ENCODE measurements at regions not wholly inside any gene's neighbourhood (a gene's known extent, or its start where the extent isn't known, plus 50 kb on each side); places are given as distances from the start of the nearest gene placed in this dataset.

DNA sequence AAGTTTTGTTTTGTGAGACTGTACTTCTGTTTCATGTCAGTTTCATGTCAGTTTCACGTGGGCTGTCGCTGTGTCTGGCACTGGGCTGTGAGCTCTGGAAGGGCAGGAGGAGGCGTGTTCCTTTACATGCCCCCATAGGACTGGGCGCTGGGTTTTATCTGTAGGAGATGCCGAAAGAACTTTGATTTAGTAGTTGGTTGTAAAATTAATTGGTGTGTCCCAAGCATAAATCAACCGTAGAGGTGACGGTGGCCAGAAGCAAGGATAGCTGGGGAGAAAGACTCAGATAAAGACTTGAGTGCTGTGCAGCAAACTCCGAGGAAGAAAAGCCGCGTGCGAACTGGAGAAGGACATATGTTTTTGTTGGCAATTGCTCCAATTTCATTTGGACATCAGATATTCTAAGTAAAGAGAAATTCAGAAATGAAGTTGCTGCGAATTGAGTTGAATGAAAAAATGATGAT, 182.5 kb downstream of the VRK1 start:
- no peak for DNase-seq (ENCODE audit: low read depth in 2 of 2)

- no peak for DNase-seq (ENCODE audit: low read depth in 2 of 2)
Observed at GRCh38 chr14:96980835-96981234, 183.7 kb downstream of the VRK1 start.

GRCh38 chr14:96986256-96987085, 189.3 kb downstream of the VRK1 start:
- no peak for DNase-seq (ENCODE audit: low read depth in 2 of 2)

DNA sequence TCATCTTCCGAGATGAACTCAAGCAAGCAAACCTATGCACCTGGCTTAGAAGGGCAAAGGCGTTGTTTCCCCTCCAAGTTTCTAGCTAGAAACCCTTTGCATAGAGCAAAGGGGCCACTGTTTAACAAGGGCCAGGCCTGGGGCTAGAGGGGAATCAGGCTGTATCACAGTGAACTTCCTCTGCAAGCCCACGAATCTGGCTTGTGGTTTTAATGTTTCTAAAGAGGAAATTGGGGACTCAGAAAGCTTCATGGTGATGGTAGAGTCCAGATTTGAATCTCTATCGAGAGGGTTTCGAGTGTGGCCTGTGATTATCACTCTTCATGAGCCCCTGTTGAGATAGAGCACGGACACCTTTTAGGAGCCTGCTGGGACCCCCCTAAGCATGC, 189.9 kb downstream of the VRK1 start:
- DNase-seq (ENCODE audit: low read depth in 2 of 2), result no peak

GRCh38 chr14:96987771-96988170, 190.6 kb downstream of the VRK1 start:
- DNase-seq (ENCODE audit: low read depth in 2 of 2), result no peak

DNA sequence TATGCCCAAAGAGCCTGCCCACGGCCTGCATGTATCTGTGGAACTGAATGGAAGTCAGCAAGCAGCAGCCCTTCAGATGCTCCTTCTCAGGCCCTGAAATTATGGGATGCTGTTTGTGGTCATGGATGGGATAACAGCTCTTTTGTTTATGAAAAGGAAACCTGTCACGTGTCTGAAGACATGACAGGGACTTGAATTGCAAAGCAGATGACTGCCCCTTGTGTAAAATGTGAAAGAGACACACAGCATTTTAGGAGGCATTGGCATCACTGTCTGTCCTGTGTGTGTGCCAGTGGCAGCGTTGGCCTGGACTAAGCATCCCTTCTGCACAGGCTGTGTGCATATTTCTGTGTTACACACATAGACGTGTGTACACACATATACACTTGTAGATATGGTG, 192.1 kb downstream of the VRK1 start:
- DNase-seq (ENCODE audit: low read depth in 2 of 2), result no peak

DNA sequence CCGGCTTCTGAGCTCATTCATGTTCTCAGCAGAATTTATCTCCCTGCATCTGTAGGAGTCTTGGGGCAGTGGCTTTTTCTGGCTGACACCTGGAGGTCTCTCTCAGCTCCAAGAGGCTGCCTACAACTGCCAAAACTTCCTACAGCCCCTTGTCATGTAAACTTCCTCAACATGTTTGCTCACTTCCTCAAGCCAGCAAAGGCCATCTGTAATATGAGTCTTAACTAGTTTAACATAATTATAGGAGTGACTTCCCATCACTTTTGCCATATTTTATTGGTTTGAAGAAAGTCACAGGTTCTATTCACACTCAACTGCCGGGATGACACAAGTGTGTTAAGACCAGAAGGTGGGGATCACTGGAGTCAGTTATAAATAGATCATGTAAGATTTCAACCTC, 194.0 kb downstream of the VRK1 start:
- no peak for DNase-seq (ENCODE audit: low read depth in 2 of 2)

- DNase-seq (ENCODE audit: low read depth in 2 of 2), result no peak
Observed at GRCh38 chr14:96994999-96995398, 197.8 kb downstream of the VRK1 start.

DNA sequence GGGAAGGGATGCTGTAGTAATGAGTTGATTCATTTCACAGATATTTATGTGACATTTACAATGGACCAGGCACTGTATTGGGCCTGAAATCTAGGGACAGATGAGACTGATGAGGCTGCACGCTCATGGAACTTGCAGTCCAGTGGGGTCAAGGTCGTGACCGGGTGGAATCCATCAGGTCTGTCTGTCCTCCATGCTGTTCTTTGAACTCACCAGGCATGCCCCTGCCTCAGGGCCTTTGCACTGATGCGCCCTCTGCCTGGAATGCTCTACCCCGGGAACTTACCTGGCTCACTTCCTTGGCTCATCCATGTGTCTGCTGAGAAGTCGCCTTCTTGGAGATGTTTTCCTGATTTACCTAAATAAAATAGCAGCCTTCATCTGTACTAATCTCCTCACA, 200.1 kb downstream of the VRK1 start:
- no peak for DNase-seq (ENCODE audit: low read depth in 2 of 2)

DNA sequence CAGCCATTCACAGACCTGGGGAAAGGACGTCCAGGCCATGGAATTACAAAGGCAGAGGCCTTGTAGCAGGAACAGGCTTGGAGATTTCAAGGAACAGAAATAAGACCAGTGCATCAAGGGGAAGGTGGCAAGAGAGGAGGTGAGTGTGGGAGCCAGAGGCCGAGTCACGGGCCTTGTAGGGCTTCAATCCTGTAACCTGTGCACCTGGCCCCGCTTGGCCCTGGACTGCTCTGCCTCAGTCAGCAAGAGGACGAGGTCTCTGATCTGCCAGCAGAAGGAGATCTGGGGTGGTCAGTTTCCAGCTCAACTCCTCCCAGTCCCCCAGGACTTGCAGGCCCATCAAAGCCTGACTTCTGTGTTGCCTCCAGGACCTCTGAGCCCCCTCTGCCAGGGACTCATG, 200.8 kb downstream of the VRK1 start:
- DNase-seq (ENCODE audit: low read depth in 2 of 2), result no peak

DNA sequence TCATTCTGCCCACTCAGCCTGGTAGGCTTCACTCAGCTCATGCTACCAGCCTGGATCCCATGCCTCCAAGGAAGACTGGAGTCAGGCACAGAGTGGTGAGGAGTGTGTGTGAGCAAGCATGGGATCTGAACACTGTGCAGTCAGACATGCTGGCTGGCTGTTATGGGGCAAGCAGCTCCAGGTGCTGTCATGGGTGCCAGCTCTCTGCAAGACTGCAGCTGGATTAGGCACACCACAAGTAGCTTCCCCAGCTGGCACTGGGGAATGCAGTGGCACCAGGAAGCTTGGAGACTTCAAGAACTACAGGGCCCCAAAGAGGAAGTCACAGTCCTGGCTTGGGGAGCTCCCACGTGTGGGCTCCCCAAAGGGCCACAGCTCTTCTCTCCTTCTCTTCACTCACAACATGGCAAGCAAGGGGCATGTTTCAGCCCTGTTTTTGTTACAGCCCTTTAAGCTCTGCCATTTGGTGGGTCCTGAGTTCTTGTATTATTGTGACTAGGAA, 202.5 kb downstream of the VRK1 start:
- DNase-seq (ENCODE audit: low read depth in 2 of 2), result no peak

DNA sequence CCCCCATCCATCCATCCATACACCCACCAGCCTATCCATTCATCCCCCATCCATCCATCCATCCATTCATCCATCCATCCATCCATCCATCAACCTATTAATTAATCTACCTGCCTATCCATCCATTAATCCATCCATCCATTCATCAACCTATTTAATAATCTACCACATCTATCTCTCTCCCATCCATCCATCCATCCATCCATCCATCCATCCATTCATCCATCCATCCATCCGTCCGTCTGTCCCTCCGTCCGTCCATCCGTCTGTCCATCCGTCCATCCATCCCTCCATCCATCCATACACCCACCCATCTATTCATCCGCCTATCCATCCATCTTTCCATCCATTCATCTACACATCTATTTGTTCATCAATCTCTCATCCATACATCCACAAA, 205.3 kb downstream of the VRK1 start:
- no peak for DNase-seq (ENCODE audit: low read depth in 2 of 2)

DNA sequence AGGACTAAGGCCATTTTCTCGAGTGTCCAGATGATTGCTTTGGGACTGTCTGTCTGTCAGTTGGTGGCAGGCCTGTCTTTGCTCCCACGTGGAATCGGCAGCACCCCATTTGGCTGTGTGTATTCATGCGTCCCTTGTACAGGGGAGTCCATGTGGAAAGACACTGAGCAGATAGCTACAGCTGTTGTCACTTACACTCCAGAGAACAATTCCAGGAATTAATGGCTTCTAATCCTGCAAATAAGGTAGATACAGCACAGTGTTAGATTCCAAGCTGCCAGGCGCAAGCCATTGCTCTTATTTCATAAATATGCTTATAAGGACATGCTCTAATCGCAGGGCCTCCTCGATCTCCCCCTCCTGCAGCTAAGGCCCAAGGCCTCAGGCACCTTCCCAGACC, 208.8 kb downstream of the VRK1 start:
- no peak for DNase-seq (ENCODE audit: low read depth in 2 of 2)

DNA sequence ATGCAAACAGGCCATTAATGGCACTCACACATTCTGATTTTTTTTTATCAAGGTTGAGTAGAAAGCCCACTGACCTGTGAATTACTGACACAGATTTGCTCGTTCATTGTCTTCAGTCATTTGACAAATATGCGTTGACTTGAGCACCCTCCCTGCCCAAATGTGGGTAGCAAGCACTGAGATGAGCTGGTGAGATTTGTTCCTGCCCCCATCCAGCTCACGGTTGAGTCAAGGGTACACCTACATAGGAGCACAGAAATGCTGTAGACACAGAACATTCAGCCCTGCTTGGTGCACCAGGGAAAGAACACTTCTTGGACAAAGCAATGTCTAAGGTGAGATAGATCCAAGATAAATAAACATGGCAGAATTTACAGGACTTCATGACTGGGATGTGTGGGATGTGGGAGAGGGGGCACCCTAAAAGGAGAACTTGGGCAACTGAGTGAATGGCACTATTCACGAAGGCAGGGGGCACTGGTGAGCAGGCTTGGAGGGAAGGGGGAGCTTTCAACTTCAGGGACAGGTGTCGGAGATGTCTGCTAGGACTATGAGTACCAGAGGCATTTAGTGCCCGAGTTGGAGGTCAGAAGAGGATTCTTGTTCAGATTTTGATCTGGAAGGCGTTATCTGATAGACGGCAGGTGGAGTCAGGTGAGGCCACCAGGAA, 213.4 kb downstream of the VRK1 start:
- DNase-seq (ENCODE audit: low read depth in 2 of 2), result no peak

DNA sequence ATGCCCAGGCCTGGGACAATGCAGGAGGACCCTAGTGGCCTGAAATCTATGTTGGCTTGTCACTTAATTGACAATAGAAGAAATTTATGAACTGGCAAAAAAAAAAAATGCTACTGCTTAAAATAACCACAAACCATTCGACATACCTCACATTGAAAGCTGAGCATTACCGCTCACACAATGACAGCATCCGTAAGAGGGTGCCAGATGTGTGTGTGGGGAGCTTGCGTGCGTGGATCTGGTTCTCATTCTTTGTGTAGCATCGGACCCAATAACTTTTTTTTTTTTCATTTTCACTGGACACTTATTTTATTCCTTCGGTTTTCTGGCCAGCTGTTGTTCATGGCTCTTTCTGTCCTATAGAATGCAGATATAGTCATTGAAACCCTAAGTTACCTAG, 216.7 kb downstream of the VRK1 start:
- no peak for DNase-seq (ENCODE audit: low read depth in 2 of 2)

- no peak for DNase-seq (ENCODE audit: low read depth in 2 of 2)
Observed at GRCh38 chr14:97021001-97021400, 223.8 kb downstream of the VRK1 start.

GRCh38 chr14:97021571-97022168, 224.5 kb downstream of the VRK1 start:
- DNase-seq (ENCODE audit: low read depth in 2 of 2), result no peak

- no peak for DNase-seq (ENCODE audit: low read depth in 2 of 2)
Observed at GRCh38 chr14:97022741-97023140, 225.6 kb downstream of the VRK1 start.

DNA sequence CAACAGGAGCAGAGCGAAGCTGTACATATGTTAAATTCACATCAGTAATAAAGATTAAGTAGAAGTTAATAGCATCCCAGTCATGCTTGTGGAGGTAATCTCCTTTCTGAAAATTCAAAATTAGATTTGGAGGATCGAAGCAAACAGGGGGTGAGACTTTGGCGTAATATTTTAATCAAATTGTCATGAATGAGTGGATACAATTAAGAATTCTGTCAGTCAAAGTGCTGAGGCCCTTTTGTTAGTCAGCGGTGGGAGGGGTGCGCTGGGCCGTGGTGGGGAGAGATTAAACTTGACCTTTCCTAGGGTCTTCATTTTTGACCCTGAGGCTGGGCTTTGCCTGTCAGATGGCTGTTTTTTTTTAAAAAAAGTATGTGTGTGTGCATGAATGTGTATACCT, 226.7 kb downstream of the VRK1 start:
- no peak for DNase-seq (ENCODE audit: low read depth in 2 of 2)

- no peak for DNase-seq (ENCODE audit: low read depth in 2 of 2)
Observed at GRCh38 chr14:97024300-97024699, 227.1 kb downstream of the VRK1 start.

DNA sequence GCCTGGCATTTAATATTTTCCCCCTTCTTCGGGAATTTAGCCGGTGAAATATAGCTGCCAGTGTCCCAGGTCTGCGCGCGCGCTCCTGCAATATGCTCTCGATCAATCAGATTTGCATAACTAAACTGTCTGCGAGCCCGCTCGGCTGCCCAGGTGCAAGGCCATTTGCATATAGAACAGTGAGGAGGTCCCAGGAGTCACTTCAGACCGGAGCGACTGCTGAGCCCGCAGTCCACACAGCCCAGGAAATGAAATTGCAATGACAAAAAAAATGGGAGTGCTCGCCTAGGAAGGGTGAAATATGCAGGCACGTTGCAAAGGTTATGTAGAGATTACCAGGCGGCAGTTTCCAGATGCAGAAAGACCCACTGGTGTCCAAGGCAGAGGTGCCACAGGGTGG, 228.5 kb downstream of the VRK1 start:
- no peak for DNase-seq (ENCODE audit: low read depth in 2 of 2)

- DNase-seq (ENCODE audit: low read depth in 2 of 2), result no peak
Observed at GRCh38 chr14:97027256-97027999, 230.2 kb downstream of the VRK1 start.

Measured in activated CD4-positive, alpha-beta T cell treated with anti-CD3 and anti-CD28 coated beads for 24 hours (primary cell).